ENCODE measurements at regions not wholly inside any gene's neighbourhood (a gene's known extent, or its start where the extent isn't known, plus 50 kb on each side); places are given as distances from the start of the nearest gene placed in this dataset.

DNA sequence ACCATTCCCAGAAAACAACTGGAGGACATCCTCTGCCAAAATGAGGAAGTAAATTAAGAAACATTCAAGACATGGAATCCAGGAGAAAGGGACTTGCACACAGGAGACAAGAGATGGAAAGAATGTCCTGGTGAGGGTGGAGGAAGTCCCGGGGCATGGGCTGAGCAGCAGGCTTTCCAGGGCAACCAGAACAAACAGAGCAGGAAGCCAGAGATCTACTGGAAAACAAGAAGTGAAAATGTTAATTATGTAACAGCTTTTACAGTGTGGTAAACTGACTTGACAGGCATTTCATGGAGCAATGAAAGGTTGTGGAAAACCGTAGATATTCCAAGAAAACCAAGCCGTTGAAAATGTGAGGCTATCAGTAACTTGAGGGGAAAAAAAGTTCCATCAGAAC is 55.2 kb upstream of the ZNF746 start:
- Histone ChIP-seq H3K4me2 (ENCODE audit: low read length) (no peak overlapping the region), H3K9me3 (ENCODE audit: control insufficient read depth, insufficient read depth, low read length) (no peaks in the 10 kb centered on the region), H3F3A (ENCODE audit: control insufficient read depth, insufficient read depth) (no peaks in the 10 kb centered on the region), H3K27ac (ENCODE audit: low read depth, low read length) (no peak overlapping the region), H3K4me1 (ENCODE audit: control insufficient read depth, low read length) (no peaks in the 10 kb centered on the region), H3K9me2 (replicated peaks; ENCODE audit: control insufficient read depth, low read length) (no peaks in the 10 kb centered on the region), H4K20me1 (ENCODE audit: control insufficient read depth, insufficient read depth, low read depth, low read length) (no peaks in the 10 kb centered on the region), H3K79me2 (ENCODE audit: control insufficient read depth, low read length) (no peaks in the 10 kb centered on the region), H3K4me3 (ENCODE audit: low read length) (no peak overlapping the region), H3K27me3 (ENCODE audit: control insufficient read depth, low read length) (no peaks in the 10 kb centered on the region), H3K36me3 (ENCODE audit: control insufficient read depth, low read length) (peaks cover 66% of the 10 kb centered on the region)
- TF ChIP-seq EZH2phosphoT487 (IDR thresholded peaks at IDR 0.05; ENCODE audit: borderline replicate concordance, low read length): no peak
- TF ChIP-seq, protein P1, sequence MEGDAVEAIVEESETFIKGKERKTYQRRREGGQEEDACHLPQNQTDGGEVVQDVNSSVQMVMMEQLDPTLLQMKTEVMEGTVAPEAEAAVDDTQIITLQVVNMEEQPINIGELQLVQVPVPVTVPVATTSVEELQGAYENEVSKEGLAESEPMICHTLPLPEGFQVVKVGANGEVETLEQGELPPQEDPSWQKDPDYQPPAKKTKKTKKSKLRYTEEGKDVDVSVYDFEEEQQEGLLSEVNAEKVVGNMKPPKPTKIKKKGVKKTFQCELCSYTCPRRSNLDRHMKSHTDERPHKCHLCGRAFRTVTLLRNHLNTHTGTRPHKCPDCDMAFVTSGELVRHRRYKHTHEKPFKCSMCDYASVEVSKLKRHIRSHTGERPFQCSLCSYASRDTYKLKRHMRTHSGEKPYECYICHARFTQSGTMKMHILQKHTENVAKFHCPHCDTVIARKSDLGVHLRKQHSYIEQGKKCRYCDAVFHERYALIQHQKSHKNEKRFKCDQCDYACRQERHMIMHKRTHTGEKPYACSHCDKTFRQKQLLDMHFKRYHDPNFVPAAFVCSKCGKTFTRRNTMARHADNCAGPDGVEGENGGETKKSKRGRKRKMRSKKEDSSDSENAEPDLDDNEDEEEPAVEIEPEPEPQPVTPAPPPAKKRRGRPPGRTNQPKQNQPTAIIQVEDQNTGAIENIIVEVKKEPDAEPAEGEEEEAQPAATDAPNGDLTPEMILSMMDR (IDR thresholded peaks at IDR 0.05; ENCODE audit: low read depth, low read length, poor library complexity, severe bottlenecking): no peak
